ENCODE measurements at regions not wholly inside any gene's neighbourhood (a gene's known extent, or its start where the extent isn't known, plus 50 kb on each side); places are given as distances from the start of the nearest gene placed in this dataset.

- H3K4me1 ChIP-seq, result no peaks in the 10 kb centered on the region
- intact Hi-C loops (cut with DNase I), result no loop called here
- H3K4me3 ChIP-seq, result no peak overlapping the region
- H3K36me3 ChIP-seq, result no peaks in the 10 kb centered on the region
- no peak overlapping the region for H3K27ac ChIP-seq
- no peaks in the 10 kb centered on the region for H3K9me3 ChIP-seq
- 41% methylated on average over 2 of the region's 2 CpGs for WGBS (ENCODE audit: insufficient coverage, low coverage, low lambda C conversion rate, missing lambda C conversion rate)
- TF ChIP-seq POLR2A (IDR thresholded peaks at IDR 0.05), result no peak
- ATAC-seq (no peak), DNase-seq (no peak)
- H3K27me3 ChIP-seq, result no peaks in the 10 kb centered on the region
Observed at GRCh38 chr4:124132161-124132560, 580.4 kb downstream of the ANKRD50 start.

DNA sequence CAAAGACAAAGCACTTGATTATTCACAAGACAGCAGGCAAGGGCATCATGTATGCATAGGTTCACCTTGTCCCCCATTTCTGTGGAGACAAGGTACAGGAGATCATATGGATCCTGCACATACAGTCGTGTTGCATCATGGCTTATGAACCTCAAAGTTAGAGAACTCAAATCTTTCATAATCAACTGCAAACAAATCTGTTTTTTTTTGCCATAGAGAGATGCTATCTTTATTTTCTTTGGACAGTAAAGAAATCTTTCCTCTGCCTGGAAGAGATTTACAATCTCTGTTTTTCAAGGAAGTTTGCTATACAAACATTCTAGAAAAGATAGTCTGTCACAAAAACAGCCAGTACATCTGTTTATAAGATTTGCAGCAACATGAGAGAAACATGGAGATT, 578.8 kb downstream of the ANKRD50 start:
- intact Hi-C loops (cut with DNase I), result no loop called here
- TF ChIP-seq POLR2A (IDR thresholded peaks at IDR 0.05), result no peak
- no peak for TF ChIP-seq CTCF (IDR thresholded peaks at IDR 0.05)
- no peaks in the 10 kb centered on the region for H3K4me1 ChIP-seq
- H3K9me3 ChIP-seq, result no peaks in the 10 kb centered on the region
- ATAC-seq, result no peak
- no peak overlapping the region for H3K27ac ChIP-seq
- DNase-seq, result no peak
- no peaks in the 10 kb centered on the region for H3K27me3 ChIP-seq
- no peaks in the 10 kb centered on the region for H3K36me3 ChIP-seq
- no peak overlapping the region for H3K4me3 ChIP-seq
- 50% methylated on average over 1 of the region's 1 CpG for WGBS (ENCODE audit: insufficient coverage, low coverage, low lambda C conversion rate, missing lambda C conversion rate)

DNA sequence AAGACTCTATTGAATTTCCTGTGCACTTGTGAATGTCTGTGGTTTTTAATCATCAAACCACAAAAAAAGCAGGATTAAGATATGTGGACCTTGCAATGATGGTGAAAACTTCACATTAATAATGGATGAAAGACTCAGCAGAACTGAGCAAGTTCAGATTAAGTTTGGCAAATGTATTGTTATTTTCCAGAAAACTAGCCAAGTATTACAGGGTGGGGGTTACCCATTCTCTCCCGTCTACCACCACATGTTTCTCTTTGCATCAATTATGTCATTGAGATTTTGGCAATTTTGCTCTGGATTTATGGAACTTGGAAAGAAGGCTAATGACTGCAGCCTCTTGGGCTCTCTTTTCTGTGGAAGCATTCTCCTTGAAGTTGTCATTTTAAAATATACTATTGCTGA, 577.1 kb downstream of the ANKRD50 start:
- WGBS (ENCODE audit: insufficient coverage, low coverage, low lambda C conversion rate, missing lambda C conversion rate), result 31% methylated on average over 1 of the region's 1 CpG
- intact Hi-C loops (cut with DNase I), result no loop called here
- TF ChIP-seq POLR2A (IDR thresholded peaks at IDR 0.05), result no peak
- TF ChIP-seq CTCF (IDR thresholded peaks at IDR 0.05), result no peak
- no peaks in the 10 kb centered on the region for H3K4me1 ChIP-seq
- DNase-seq, result no peak
- H3K27ac ChIP-seq, result no peak overlapping the region
- H3K36me3 ChIP-seq, result no peaks in the 10 kb centered on the region
- H3K9me3 ChIP-seq, result no peaks in the 10 kb centered on the region
- no peak overlapping the region for H3K4me3 ChIP-seq
- H3K27me3 ChIP-seq, result no peaks in the 10 kb centered on the region
- no peak for ATAC-seq

GRCh38 chr4:124139044-124139443, 573.5 kb downstream of the ANKRD50 start:
- no peaks in the 10 kb centered on the region for H3K27me3 ChIP-seq
- H3K27ac ChIP-seq, result no peak overlapping the region
- 63% methylated on average over 6 of the region's 6 CpGs for WGBS (ENCODE audit: insufficient coverage, low coverage, low lambda C conversion rate, missing lambda C conversion rate)
- no peaks in the 10 kb centered on the region for H3K4me1 ChIP-seq
- DNase-seq (no peak), ATAC-seq (no peak)
- no peaks in the 10 kb centered on the region for H3K36me3 ChIP-seq
- intact Hi-C loops (cut with DNase I), result no loop called here
- no peak overlapping the region for H3K4me3 ChIP-seq
- TF ChIP-seq POLR2A (IDR thresholded peaks at IDR 0.05), result no peak
- TF ChIP-seq CTCF (IDR thresholded peaks at IDR 0.05), result no peak
- H3K9me3 ChIP-seq, result no peaks in the 10 kb centered on the region

- no peak for TF ChIP-seq CTCF (IDR thresholded peaks at IDR 0.05)
- no peak for TF ChIP-seq POLR2A (IDR thresholded peaks at IDR 0.05)
- Histone ChIP-seq H3K27me3 (no peaks in the 10 kb centered on the region), H3K4me1 (no peaks in the 10 kb centered on the region), H3K4me3 (no peak overlapping the region), H3K36me3 (no peaks in the 10 kb centered on the region), H3K9me3 (no peaks in the 10 kb centered on the region), H3K27ac (no peak overlapping the region)
- intact Hi-C loops (cut with DNase I), result no loop called here
- DNase-seq (no peak), ATAC-seq (no peak)
- WGBS (ENCODE audit: insufficient coverage, low coverage, low lambda C conversion rate, missing lambda C conversion rate), result 86% methylated on average over 4 of the region's 4 CpGs
Observed at GRCh38 chr4:124143632-124144031, 568.9 kb downstream of the ANKRD50 start.
